ENCODE measurements at regions not wholly inside any gene's neighbourhood (a gene's known extent, or its start where the extent isn't known, plus 50 kb on each side); places are given as distances from the start of the nearest gene placed in this dataset.

DNA sequence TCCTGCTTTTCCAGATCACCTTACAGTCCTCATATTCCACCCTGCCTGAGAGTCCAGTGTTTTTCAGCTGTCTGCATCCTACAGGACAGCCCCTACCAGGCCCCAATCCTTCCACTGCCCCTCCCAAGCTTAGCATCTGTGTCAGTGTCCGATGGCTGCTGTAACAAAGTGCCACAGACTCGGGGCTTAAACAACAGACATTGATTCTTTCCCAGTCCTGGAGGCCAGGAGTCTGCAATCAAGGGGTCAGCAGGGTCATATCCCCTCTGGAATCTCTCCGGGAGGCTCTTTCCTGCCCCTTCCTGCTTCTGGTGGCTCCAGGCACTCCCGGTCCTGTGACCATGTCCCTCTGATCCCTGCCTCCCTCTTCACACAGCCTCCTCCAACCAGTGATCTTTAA is 396.6 kb upstream of the MAP3K7 start:
- no peak for DNase-seq

DNA sequence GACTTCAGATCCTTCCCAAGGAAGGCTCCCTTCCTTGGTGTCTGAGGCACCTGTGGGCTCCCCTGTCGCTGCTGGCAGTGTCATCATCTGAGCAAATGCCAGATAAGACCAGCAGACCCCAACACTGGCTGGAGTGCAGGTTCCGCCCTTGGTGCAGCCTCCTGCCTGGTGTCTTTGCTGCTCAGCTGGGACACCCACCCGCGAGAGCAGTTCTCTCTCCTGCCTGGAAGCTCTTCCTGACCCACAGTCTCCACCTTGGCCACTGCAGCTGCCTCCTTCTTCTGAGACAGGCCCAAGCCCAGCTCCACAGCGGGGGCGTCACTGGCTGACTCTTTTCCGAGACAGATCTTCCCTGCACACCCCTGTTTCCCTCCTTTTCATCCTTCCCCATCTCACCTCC is 395.7 kb upstream of the MAP3K7 start:
- no peak for DNase-seq

DNA sequence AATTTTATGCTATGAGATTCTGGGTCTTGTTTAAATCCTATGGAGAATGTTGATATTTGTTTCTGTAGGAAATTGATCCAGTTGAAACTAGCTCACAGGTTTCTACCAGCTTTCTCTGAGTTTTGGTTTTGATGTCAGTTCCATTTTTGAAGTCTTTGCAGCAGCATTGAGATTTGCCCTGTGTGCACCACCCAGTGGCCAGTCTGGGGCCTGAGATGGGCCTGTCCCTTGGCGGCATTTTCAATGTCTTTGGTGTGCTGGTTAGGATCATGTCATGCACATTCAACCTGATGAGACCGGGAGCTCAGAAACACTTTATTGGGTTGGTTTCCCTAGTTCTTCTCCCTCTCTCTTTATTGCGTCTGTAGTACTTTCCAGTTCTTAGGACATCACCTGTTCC is 395.2 kb upstream of the MAP3K7 start:
- no peak for DNase-seq

DNA sequence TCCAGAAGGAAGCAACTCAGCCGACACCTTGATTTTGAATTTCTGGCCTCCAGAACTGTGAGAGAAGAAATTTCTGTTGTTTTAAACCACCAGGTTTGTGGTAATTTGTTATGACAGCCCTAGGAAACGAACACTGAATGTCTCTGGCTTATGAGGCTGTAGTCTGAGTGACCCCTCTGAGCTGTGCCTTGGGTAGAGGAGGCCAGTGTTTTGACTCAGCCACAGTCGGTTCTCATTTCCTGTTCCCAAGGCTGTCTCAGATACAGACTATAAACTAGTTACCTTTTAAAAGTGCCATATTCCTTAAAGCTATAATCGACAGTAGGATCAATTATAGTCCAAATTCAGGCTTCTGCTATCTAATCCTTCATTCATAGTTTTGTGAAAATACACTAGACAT is 391.2 kb upstream of the MAP3K7 start:
- no peak for DNase-seq

GRCh38 chr6:90977513-90977912 is 390.6 kb upstream of the MAP3K7 start:
- no peak for DNase-seq

GRCh38 chr6:90976341-90976740 is 389.5 kb upstream of the MAP3K7 start:
- no peak for DNase-seq

GRCh38 chr6:90975741-90976140 is 388.9 kb upstream of the MAP3K7 start:
- DNase-seq, result no peak

DNA sequence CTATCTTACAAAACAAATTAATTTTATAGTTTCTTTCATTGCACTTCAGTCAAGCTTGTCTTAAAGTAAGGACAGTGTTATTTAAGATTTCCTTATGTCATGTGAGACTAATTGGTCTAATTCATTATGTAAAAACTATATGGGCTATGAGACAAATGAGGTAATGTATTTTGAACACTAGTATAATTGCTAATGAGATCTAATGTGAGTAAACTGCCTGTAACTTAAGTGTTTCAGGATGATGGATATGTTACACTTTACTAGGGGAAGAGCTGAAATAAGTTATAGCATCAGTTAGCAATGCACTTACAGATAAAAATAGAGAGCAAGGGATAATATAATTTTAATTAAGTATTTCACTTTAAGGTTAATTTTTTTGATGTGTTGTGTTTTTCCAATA is 386.3 kb upstream of the MAP3K7 start:
- DNase-seq, result no peak

DNA sequence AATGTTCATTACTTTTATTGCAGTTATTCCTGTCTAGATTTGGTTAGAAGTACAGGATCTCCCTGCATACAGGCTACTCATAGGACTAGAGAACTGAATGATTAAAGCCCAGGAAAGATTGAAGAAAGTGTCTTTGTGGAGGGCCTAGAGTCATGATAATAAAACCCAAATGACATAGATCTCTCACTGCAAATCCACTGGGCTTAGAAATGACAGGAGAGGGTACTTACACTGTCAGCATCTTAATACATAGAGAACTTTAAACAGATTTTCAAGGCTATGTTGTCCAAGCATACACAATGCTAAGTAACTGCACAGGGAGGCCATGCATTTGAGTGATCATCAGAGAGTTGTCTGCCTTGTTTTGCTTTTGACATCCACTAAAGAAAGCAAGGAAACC is 383.8 kb upstream of the MAP3K7 start:
- no peak for DNase-seq

DNA sequence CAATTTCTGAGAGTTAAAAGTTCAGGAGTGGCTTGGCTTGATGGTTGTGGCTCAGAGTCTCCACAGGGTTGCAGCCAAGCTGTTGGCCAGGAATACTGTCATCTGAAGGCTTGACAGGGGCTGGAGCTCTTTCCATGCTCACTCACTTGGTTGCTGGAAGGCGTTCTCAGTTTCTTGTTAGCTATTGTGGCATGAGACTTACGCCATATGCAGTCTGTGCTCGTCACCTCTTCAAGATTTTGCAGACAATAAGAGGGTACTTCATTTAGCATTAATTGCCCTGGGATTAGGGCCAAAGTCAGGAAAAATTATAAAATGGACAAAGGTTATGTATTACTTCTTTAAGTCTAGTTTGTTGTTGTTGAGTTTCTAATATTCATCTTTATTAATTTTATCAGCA is 380.6 kb upstream of the MAP3K7 start:
- no peak for DNase-seq

DNA sequence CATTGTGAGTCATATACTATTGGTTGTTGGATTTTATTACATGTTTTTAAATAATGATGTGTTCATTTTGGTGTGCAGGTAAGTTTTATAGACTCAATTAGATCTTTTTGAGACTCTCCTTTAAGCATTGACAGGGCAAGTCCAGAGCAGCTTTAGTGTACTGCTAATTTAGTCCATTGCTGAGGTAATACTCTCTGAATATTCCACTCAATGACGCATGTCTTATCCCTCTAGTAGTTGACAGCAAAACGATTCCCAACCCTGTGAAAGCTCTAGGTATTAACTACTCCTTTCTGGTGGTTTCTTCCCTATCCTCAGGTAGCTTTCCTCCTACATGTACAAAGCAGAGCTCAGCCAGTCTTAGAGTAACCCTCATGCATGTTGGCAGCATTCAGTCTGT is 373.5 kb upstream of the MAP3K7 start:
- DNase-seq, result no peak

GRCh38 chr6:90955246-90955645 is 368.4 kb upstream of the MAP3K7 start:
- no peak for DNase-seq

- no peak for DNase-seq
Measured at GRCh38 chr6:90953405-90954161, 366.7 kb upstream of the MAP3K7 start.

DNA sequence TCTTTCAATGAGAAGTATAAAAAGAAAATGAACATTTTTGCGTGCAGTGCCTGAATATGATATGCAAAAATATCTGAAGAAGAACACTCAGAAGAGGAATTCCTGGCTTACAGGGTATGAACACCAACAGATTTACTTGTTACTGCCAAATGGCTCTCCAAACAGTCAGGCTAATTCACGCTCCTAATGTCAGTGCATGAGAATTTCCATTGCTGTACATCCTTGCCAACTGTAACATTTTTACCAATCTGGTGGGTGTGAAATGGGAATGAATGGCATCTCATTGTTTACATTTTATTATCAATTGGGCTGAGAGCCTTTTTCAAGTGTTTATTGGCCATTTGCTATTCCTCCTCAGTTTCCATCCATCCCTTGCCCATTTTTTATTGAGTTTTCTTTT is 365.3 kb upstream of the MAP3K7 start:
- DNase-seq, result no peak

DNA sequence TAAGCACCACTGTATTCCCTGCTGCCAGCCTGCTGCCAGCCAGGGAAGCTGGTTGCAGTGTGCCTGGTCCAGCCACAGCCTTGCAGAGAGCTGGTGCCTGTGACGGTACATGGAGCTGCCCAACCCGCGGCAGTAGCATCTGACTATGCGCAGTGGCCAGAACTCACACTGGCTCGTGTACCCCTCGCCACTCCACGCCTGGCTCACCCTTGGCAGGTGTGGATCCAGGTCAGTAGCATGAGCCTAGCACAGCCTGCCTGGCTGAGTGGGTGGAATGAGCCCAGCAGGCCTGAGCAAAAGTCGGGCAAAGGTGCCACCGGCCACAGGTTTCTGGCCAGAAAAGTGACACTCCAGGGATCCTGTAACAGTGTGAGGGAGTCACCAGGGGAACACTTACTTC is 361.7 kb upstream of the MAP3K7 start:
- DNase-seq, result no peak

DNA sequence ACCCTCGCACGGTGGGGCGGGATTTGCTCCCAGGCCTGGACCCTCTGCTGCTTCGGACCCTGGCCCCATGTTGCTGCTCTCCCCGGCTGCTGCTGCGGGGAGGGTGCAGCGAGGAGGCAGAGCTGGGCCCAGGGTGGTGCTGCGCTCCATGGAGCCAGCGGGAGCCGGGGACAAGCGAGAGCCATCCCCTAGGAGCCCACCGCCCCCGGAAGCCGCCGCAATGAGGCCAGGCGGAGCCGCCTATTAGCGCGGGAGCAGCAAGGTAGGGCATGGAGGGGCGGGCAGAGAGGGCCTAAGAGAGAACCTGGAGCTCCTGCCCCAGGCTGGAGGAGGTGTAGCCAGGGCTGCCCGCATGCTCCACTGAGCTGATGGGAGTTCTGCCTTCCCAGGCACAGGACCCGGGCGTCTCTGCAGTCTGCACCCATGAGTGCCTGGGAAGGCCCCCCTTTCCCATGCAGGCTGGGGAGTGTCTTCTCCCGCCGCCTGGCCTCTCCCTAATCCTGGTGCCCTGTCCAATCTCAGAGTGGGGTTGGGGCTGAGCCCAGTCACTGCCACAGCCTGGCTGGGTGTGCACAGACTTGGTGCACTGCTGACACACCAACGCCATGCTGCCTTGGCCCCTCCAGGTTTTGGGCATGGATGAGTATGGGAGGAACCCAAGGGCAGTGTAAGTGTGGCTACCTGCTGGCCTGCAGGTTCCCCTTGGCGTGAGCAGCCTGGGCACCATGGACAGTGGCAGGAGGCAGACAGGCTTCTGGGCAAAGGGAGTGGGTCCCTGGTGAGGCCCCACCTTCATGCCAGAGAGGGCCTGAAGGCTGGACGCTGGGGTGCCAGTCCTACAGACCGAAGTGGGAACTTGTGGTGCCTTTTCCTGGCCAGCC is 360.6 kb upstream of the MAP3K7 start:
- DNase-seq, result no peak

DNA sequence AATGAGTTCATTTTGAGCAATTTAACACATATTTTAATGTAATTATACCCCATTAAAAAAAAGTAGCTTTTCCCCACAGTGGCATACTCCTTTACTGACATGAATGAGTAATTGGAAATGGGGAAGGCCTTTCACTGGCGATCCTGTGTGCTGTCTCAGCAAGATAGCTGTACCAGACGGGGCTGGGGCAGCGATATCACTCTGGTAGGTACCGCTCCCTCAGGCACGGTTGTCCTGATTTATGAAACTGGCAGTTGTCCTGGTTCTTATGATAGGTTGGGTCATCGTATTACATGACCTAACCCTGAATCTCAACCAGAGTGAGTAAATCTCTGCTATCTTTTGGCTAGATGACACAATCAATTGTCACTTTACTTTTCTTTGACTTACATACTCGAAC is 355.0 kb upstream of the MAP3K7 start:
- DNase-seq, result no peak

GRCh38 chr6:90940812-90941481 is 354.1 kb upstream of the MAP3K7 start:
- peak; percentile 29 for DNase-seq

DNA sequence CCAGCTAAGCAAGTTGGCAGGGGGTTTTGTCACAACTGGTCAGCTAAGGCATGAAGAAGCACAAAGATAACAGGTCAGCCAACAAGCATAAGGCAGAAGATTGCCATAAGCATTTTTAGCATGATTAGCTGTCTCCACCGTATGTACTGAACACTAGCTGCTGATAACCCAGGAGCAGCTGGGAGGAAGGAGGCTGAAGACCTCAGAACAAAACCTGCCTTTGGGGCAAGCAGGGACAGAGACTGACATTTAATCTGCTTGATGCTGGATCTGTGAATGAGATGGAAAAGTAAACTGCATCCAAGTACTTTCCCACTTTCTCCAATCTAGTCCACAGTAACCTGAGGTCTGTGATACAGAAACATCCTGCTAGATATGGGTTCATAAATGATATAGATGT is 353.0 kb upstream of the MAP3K7 start:
- DNase-seq, result no peak

GRCh38 chr6:90938122-90938521 is 351.2 kb upstream of the MAP3K7 start:
- DNase-seq, result no peak

DNA sequence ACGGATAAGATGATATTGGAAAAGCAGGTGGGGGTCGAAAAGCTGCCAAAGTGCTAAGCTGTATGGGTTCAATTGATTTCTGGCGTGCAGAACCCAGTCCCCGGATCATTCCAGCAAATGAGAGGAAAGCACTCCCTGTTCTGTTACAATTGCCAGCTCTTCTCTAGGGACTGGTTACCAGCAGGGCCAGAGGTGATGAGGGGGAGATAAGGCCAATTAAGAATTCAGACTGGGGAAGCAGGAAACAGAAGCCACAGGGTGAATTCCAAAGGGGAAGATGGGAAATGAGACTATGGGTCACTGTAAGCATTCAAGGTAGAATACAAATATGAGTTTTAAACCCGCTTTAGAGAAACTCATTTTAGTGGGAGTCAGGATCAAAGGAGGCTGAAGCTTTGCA is 349.4 kb upstream of the MAP3K7 start:
- no peak for DNase-seq

DNA sequence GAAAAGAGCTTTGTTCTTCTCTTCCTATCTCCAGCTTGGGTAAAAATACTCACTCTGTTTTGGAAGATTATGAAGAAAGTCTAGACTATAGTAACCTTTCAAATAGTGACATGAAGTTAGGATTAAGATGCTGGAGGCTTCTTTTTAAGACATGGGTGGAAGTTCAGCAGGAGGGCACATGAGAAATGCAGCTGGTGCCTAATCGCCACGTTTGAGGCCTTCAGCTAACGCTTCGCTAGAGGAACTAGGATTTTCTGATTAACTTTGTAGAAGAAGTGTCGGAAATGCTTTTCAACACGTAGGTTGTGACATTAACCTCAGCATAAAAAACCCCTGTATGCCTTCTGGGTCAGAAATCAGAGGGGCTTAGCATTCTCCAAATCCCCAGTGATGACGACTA is 348.1 kb upstream of the MAP3K7 start:
- no peak for DNase-seq

GRCh38 chr6:90934081-90934480 is 347.2 kb upstream of the MAP3K7 start:
- no peak for DNase-seq

DNA sequence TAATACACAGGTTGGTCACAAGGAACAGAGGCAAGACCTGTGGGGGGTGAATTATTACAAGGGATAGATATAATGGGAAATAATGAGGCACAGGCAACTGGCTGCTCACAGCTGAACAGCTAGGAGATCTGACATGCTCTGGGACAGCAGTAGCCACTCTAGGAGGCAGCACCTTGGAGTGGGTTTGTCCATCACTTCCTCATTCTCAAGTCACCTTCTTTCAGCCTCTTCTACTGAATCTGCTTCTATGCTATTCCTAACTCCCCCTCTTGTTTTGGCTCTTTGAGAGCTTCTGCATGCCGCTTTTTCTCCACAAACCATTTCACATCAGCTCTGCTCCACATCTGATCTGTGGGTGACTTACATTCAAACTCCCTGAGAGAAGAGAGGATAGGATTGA is 345.5 kb upstream of the MAP3K7 start:
- no peak for DNase-seq
